Activated CD4-positive, alpha-beta T cell treated with anti-CD3 and anti-CD28 coated beads for 24 hours (primary cell): ENCODE measurements at regions not wholly inside any gene's neighbourhood (a gene's known extent, or its start where the extent isn't known, plus 50 kb on each side); places are given as distances from the start of the nearest gene placed in this dataset.

Experiments
- DNase-seq, 2 donors: peaks; one replicate each; pipeline ENCODE4 v3.0.0-alpha.2; 2020; ENCODE audit warnings: low read depth in 2 of 2

GRCh38 chr5:2658447-2658846 lies 93.0 kb downstream of the IRX2 start:
- no peak for DNase-seq

GRCh38 chr5:2657151-2657550 lies 94.3 kb downstream of the IRX2 start:
- no peak for DNase-seq

DNA sequence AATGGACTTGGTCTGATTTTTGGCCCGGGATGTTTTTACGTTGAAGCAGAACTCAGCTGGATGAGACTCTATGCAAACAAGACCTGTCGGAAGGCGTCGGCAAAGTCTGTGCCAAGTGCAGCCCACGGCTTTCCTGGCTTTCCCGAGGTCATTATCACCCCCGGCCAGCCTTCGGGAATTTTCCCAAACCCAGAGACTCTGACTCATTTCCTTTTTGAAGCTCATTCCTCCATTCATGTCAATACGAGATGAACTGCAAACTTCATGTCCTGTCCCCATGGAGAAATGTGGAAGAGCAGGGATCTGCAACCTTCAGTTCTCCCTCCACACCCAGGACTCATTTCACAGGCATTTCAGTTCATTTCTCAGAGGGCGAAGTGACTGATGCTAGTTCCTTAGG lies 95.3 kb downstream of the IRX2 start:
- DNase-seq, result no peak

DNA sequence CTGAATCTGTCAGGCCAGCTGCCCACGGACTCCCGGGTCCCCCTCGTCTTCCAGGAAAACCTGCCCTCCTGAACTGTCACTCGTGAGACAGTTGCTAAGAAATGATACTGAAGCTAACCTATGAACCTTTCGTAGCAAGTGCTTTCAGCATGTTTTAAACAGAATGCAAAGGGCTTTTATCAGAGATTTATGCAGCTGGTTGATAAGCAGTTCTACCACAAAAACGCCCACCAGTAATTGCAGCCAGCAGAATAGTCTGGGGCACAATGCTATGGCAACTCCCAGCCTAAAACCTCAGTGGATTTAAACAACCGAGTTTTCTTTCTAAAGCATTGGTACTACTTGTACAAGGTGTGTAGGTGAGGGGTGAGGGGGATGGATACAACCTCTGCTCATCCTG lies 97.5 kb downstream of the IRX2 start:
- no peak for DNase-seq

DNA sequence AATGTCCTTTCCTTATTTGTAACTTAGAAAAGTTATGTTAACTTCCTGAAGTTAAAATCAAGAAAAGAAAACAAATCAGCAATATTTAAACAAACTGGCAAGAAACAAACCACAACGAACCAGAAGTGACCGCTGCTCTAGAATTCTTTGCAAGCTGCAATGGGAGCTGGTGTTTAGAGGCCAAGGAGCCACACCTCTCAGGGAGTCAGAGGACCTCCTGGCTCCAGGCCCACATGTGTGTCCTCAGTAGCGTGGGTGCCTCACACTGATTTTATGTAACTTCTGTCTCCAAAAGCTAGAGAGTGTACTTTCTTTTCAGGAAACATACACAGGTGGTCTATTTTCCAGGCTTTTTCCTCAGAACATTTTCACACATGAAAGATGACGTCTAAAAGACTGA lies 100.4 kb downstream of the IRX2 start:
- DNase-seq, result no peak

- DNase-seq, result no peak
These were observed 108.7 kb downstream of the IRX2 start for GRCh38 chr5:2642684-2643345.

- DNase-seq, result no peak
These were observed 110.8 kb downstream of the IRX2 start for GRCh38 chr5:2640717-2641116.

- DNase-seq, result no peak
These were observed 112.1 kb downstream of the IRX2 start for GRCh38 chr5:2639425-2639824.

DNA sequence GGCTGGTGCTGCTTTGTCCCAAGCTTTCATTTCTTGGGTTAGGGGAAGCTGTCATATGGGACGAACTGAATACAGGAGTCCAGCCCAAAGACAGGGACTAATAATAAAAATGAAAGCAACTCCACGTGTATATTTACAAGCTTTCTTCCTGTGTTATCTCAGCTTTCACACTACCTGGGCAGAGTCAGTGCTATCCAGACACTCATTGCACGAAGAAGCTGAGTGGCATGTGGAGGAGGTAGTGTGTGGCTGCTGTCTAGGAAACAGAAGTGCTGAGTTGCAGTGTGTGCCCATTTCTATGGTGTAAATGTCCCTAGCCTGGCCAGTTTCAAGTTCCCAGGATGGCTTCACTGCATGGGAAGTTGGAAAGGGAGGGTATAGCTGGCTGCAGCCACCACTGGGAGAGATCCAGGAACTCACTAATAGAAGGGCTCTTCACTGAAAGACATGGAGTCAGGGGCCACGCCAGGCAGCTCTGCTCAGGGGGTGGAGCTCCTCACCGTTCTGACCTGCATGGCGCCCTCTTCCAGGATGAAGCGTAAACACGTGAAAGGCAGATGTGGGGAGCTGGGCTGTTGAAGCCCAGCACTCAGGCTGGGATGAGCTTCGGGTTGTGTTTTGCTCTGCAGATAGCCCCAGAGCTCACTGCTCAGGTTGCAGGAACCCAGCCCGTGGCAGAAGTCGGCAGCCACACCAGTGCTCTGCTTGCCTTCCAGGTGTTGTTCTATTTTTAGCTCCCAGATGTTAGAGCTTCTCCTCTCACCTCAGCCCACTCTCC lies 116.9 kb downstream of the IRX2 start:
- no peak for DNase-seq

DNA sequence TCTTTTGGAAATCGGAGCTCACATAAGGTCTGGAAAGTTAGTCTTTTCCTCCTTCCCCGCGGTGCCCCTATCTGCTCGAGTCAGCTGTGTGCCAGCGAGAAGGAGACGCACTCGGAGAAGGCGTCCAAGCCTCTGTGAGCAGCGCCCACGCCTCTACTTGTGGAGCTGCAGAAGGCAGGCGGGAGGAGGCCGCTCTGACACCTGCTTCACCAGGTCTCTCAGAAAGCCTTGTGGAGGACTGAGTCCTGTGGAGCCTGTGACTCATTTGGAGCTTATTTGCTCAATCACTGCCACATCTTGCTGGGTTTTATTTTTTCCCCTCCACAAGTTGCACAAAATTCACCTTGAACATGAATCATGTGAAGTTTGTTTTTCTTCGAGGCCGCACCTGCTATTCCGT lies 117.5 kb downstream of the IRX2 start:
- DNase-seq, result no peak

DNA sequence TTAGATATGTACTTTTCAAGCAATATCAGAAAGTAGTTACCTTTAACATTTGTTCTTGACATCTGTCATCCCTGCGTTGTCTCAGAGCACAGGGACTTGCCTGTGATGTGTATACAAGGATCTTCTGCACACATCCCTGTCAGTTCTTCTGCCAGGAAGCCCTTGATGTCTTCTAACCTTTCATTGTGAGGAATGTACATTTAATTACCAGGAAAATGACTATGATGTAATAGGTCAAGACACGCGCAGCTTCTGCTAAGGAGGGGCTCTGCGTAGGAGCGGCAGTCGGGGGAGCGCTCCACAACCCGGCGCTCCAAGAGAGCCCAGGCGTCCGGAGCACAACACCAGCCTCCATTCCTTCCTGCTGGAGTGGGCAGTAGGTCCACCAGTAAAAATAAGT lies 119.7 kb downstream of the IRX2 start:
- DNase-seq, result no peak

- DNase-seq, result no peak
These were observed 122.4 kb downstream of the IRX2 start for GRCh38 chr5:2629045-2629444.

DNA sequence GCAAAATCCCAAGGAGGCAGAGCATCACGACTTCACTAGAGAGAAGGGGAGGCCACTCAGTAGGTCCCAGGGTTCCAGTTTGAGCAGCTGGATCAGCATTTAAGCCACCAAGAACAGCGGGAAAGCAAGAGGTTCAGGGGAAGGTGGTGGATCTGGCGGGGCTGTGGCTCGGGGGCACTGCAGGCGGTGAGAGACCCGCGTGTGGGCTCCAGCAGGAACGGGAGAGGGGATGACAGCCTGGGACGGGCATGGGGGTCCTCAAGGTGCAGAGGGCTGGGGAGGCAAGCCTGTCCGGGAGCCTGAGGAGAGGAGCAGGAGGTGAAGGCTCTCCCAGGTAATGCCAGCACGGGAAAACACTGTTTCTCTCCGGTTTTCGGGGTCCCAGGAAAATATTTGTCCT lies 123.6 kb downstream of the IRX2 start:
- no peak for DNase-seq

GRCh38 chr5:2626572-2626971 lies 124.9 kb downstream of the IRX2 start:
- no peak for DNase-seq

- no peak for DNase-seq
These were observed 128.6 kb downstream of the IRX2 start for GRCh38 chr5:2622866-2623265.

DNA sequence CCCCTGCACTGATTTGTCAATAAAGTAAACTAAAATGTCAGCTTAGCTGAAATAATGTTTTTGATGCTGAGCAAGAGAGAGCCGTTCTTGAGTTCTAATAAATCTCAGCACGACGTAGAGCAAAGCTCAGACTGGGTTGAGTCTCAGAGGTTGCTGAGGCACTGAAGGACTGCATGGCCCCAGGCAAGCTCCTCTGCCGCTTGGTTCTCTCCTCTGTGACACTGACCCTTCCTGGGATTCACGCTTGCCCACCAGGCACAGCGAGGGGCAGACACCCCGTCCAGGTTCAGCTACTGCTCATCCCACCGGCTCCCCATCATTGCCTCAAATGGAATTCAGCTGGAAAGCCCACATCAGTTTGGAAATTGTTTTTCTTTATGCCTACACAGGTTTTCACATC lies 129.8 kb downstream of the IRX2 start:
- no peak for DNase-seq

- DNase-seq, result no peak
These were observed 132.3 kb downstream of the IRX2 start for GRCh38 chr5:2619216-2619615.

DNA sequence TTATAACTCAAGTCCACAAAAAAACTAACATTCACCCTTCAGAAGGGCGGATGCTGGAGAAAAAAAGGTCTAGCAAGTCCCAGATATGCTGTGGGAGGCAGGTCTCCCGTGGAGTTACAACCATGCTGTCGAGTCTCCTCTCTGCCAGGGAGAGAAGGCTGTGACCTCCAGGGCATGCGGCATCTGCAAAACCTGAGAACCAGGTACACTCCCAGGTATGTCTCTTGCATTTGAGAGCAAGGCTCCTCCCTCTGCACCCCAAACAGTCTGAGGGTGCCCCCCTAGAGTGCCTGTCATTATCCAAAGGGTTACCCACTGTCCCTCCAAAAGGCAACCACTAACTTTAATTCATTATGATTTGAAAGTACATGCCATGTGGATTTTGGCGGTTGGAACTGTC lies 134.0 kb downstream of the IRX2 start:
- DNase-seq, result no peak

GRCh38 chr5:2615917-2616316 lies 135.6 kb downstream of the IRX2 start:
- no peak for DNase-seq

DNA sequence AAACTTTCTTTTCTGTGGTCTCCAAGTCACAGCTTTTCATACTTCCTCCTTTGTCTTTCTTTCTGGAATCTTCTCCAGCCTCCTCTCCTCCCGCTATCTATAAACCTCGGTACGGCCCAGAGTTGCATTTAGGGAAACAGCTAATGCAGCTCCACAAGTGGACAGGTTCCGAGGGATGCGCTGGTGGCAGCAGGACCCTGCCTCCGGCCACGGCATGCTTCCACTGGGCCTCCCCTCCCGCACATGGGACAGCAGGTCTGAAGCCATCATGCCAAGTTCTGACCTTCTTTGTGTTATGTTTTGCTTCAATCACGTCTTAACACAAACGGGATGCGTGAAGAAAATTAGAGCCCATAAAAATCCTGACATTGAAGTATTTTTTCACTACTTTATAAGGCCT lies 136.9 kb downstream of the IRX2 start:
- no peak for DNase-seq

GRCh38 chr5:2611659-2612058 lies 139.8 kb downstream of the IRX2 start:
- DNase-seq, result no peak

- DNase-seq, result no peak
These were observed 140.5 kb downstream of the IRX2 start for GRCh38 chr5:2610986-2611385.

DNA sequence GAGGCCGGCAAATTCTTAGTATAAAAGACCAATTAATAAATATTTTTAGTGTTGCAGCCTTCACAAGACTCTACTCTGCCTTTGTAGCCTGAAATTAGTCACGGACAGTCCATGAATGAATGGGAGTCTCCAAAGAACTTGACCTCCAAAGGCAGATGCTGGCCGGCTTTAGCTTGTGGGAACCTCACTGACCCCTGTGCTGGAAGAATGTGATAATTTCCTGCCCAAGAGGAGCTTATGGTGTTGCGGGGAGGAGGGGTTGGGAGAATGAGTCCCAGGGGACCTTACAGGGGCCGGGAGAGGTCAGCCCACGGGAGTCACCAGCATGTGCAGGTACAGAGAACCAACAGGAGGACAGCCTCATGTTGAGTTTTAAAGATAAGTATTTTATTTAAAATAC lies 143.1 kb downstream of the IRX2 start:
- no peak for DNase-seq

GRCh38 chr5:2607598-2607997 lies 143.9 kb downstream of the IRX2 start:
- DNase-seq, result no peak
